ENCODE measurements at regions not wholly inside any gene's neighbourhood (a gene's known extent, or its start where the extent isn't known, plus 50 kb on each side); places are given as distances from the start of the nearest gene placed in this dataset.
"Not testable (repeated sequence)": the region's sequence is repeated elsewhere in the genome, so short reads cannot be mapped to it uniquely, and the experiment has no call there.

GRCh38 chr6:84565718-84566117 lies 198.7 kb downstream of the TBX18 start:
- TF ChIP-seq CTCF (conservative IDR thresholded peaks at IDR 0.05 in 1 of 2, IDR thresholded peaks at IDR 0.05 in 1 of 2; ENCODE audit: extremely low read depth in 1 of 2, insufficient read depth in 1 of 2, low read depth in 1 of 2, low read length in 2 of 2); EZH2 (IDR thresholded peaks at IDR 0.05; ENCODE audit: borderline replicate concordance, low read length): not testable (repeated sequence)

Data from mammary epithelial cell (primary cell).